Suprapubic skin (tissue), 4 donors: ENCODE measurements at regions not wholly inside any gene's neighbourhood (a gene's known extent, or its start where the extent isn't known, plus 50 kb on each side); places are given as distances from the start of the nearest gene placed in this dataset.

Experiments used
- EP300 ChIP-seq: sonication (generic); formaldehyde crosslinking; IDR thresholded peaks from one replicate; pipeline ENCODE4 v1.6.1; 2017; ENCODE audit warnings: antibody characterized with exemption
- POLR2A ChIP-seq, 2 donors: fragments of 450-650 bp; IDR thresholded peaks; one replicate each; pipeline ENCODE4 v1.6.1; 2017; ENCODE audit warnings: antibody characterized with exemption in 2 of 2, mild to moderate bottlenecking in 2 of 2, moderate library complexity in 2 of 2
- POLR2AphosphoS5 ChIP-seq, 3 donors: sonication (generic); formaldehyde crosslinking; IDR thresholded peaks; one replicate each; pipeline ENCODE4 v1.6.1; 2017; ENCODE audit warnings: antibody characterized with exemption in 3 of 3
- TF ChIP-seq, protein P1 (sequence below), 2 donors: fragments of 200-600 bp in 1 of 2; fragments of 450-650 bp in 1 of 2; sonication (generic) in 1 of 2; IDR thresholded peaks; one replicate each; pipeline ENCODE4 v1.5.1; 2016 to 2019; ENCODE audit warnings: antibody characterized with exemption in 2 of 2, mild to moderate bottlenecking in 1 of 2, moderate library complexity in 1 of 2

DNA sequence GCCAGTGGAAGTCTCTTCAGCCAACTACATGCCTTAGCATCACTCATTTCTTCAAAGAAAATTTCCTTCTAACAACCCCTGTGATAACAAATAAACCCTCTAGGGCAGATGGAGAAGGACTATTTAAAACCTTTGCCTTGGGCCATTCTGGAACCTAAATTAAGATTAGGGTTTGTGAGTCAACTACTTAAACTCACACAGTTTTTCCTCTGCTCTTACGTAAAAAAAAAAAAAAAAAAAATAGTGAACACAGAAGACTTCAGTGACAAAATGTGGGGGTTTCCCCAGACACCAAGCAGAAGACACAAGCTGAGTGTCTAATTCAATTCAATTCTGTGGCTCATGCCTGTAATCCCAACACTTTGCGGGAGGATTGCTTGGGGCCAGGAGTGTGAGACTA is 65.8 kb upstream of the ERCC6L2 start:
- TF ChIP-seq POLR2A (IDR thresholded peaks at IDR 0.05) = no peak
- TF ChIP-seq, protein P1, sequence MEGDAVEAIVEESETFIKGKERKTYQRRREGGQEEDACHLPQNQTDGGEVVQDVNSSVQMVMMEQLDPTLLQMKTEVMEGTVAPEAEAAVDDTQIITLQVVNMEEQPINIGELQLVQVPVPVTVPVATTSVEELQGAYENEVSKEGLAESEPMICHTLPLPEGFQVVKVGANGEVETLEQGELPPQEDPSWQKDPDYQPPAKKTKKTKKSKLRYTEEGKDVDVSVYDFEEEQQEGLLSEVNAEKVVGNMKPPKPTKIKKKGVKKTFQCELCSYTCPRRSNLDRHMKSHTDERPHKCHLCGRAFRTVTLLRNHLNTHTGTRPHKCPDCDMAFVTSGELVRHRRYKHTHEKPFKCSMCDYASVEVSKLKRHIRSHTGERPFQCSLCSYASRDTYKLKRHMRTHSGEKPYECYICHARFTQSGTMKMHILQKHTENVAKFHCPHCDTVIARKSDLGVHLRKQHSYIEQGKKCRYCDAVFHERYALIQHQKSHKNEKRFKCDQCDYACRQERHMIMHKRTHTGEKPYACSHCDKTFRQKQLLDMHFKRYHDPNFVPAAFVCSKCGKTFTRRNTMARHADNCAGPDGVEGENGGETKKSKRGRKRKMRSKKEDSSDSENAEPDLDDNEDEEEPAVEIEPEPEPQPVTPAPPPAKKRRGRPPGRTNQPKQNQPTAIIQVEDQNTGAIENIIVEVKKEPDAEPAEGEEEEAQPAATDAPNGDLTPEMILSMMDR (IDR thresholded peaks at IDR 0.05) = no peak
- TF ChIP-seq POLR2AphosphoS5 (IDR thresholded peaks at IDR 0.05) = no peak
- TF ChIP-seq EP300 = no peak
